ENCODE measurements at regions not wholly inside any gene's neighbourhood (a gene's known extent, or its start where the extent isn't known, plus 50 kb on each side); places are given as distances from the start of the nearest gene placed in this dataset.
"Not testable (repeated sequence)": the region's sequence is repeated elsewhere in the genome, so short reads cannot be mapped to it uniquely, and the experiment has no call there.

DNA sequence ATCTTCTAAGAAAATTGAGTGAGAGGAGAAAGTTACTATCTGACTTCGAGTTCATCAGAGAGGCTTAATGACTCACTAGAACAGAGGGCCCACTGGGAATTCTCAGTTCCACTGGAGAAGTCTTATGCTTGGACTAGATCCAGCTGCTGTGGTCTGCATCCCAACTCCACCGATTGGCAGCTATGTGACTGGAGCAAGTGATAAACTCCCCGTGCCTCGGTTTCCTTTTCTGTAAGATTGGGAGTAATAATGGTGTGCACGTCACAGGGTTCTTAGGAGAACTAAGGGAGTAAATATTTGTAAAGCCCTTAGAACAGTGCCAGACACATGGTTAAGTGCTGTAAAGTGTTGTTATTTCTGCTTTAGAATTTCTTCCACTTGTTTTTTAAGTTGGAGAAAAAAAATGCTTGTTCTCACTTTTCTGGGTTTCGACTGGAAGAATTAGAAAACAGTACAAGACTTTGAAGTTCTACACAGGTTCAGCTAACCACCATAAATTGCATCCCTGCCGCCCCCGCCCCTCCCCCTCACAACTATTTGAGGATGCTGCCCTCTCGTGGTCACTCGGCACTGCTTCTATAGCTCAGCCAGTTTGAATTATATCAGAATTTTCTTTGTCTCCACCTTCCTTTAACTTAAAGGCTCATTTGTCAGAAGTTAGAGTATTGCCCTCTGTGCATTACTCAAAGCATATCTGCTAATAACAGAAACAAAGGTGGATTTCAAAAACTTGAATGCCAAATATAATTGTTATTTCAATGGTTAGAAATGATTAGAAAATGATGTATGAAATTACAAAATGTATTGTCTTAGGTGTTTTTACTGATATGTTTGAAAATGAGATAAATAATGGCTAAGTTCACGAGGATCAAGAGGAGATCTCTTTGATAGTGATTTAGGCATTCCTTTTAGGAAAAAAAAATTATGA lies 95.0 kb upstream of the IFNGR1 start:
- FAIRE-seq = no peak

DNA sequence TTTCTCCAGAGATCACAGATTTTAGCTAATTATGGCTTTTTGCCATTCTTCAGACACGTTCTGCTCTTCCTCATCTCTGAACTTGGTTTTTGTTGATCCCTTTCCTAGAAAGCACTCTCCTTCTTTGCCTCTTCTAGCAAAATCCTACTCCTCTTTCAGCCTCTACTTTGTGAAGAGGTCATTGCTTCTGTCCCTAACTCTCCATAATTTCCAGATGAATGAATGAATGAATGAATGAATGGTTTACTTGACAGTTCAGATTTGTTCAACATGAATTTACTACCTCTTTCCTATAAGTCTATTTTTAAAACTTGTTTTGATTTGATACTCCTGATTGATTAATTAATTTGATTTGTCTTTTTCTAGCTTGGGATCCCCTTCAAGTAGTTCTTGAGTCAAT lies 94.0 kb upstream of the IFNGR1 start:
- FAIRE-seq = no peak
- DNase-seq (ENCODE audit: low spot score in 2 of 2) = no peak

More for the DNA sequence above, 95.0 kb upstream of the IFNGR1 start:
- DNase-seq (ENCODE audit: low spot score in 2 of 2) = peak in 1 of 2 donors; percentile 32

DNA sequence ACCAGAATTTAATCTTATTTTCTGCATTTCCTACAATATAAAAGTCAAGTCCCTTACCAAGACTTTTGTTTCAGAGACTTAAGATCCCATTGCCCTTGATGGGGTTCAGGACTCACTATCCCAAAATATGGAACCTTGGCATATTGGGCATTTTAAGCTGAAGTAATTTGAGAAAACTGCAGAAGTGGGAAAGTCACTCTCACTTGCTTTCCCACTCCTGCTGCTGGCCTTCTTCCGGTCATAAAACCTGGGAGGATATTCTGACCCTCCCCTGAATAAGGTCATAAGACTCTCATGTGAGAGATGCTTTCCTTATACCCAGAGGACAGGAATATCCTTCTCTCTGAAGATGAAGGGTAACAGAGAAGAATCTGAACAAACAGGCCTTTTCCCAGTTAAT lies 92.8 kb upstream of the IFNGR1 start:
- FAIRE-seq (no peak), DNase-seq (ENCODE audit: low spot score in 2 of 2) (no peak)

DNA sequence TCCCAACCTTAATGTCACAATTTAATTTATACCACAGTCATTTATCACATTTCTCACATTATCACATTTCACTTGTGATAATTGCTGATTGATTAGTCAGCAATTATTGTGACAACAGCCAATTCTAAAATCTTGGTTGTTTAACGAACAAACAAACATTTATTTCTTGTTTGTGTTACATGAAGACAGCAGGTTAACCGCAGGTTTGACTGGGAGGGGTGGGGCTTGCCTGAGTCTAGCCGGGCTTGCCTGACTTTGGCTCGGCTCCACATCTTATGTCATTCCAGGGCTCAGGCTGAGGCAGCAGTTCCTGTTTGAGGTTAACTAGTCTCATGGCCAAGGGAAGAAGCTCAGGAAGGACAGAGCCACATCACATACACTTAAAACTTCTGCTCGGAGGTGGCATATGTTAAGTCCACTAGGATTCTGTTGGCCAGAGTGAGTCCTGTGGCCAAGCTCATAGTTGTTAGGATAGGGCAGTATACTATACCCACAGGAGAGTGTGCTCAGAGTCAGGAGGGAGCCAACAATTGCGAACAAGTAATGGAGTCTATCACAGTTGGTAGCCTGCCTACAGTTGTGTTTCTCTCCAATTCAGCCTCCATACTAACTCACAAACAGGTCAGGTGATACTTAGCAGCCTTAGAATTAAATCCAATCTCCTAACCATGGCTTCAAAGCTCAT lies 90.0 kb upstream of the IFNGR1 start:
- FAIRE-seq (no peak), DNase-seq (ENCODE audit: low spot score in 2 of 2) (no peak)

DNA sequence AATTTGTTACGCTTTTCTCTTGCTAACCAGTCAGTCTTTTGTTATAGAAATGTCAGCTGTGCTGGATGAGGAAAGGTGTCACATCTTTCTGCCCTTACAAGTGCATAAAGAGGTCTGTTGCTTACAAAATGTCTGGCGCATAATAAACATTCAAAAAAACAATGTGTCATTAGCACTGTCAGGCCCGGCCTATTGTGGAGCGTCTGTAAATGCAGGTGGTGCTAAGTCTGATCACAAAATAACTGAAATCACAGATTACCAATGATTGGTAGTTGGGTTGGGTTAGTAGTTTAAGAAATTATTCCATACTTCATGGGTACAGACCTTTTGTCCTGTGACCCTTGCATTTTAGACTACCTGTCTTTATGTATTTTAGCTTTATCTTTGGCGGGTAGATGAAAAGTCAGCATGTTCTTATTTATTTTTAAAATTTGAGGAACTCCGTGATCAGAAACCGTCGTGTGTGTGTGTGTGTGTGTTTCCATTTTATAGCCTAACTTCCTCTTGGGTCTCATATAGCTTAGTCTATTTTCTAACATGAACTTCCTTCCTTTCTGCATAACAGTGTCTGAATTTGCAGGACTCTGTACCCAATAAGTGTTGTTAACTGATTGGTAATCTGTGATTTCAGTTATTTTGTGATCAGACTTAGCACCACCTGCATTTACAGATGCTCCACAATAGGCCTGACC lies 88.1 kb upstream of the IFNGR1 start:
- FAIRE-seq (no peak), DNase-seq (ENCODE audit: low spot score in 2 of 2) (no peak)

DNA sequence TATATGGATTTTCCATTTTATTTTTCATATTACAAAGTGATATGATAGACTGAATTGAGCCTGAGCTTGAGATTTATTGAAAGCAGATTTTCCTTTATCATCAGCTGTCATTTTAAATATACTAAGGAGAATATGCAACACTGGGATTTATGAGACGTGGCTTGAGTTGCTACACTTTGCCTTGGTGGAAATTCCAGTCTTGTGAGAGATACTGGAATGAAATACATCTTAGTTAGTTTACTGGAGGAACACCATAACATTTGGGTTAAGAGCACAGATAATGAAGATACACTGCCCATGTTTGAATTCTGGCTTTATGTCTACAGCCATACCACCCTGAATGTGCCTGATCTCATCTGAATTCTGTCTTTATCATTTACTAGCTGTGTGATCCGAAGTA lies 86.5 kb upstream of the IFNGR1 start:
- DNase-seq (ENCODE audit: low spot score in 2 of 2) (no peak), FAIRE-seq (no peak)

DNA sequence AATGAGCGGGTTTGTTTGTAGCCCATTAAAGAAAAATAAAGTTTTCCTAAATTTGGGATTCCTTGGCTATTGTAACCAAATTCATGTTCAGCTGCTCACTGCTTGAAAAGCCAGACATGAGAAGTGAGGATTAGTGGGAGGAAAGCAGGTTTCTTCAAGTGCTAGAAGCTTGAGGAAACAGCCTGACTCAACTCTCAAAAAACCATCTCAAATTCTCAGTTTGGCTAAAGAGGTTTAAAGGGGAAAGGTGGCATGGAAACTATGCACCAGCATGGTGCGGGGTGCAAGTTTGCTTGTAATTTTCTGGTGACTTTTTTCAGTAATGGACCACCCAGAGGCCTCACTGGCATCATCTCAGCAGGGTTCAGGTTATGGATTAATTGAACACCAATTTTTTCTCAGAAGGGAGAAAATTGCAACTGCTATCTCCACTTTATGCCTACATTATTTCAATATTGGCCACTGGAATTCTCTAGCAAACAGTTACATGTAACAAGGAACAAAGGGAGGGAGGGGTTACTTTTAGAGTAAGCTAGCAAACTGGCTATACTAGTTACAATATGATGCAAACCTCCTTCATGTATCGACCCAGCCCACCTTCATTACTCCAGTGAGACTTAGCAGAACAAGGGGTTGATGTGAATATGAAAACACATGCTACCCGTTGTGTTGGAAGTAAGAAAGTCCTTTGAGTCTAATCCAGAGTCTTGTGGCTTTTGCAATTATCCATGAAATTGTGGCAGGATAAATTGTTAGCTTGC lies 85.0 kb upstream of the IFNGR1 start:
- DNase-seq (ENCODE audit: low spot score in 2 of 2) (no peak), FAIRE-seq (no peak)

DNA sequence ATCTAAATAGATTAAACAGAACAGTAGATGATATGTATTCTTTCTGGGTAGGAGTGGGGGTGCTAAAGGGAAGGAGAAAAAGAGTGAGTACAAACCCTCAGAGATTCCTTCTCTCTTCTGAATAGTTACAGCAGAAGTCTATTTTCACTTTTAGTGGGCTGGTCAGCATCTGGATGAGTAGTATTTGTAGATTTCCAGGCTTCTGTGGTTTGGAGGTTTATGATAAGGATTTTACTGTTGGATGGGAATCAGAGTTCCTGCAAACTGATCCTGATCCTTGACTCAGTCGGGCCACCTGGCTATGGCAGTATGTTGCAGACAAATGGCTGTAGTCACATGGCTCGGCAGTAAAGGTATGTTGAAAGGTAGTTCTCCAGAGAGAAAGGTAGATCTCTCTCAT lies 84.3 kb upstream of the IFNGR1 start:
- no peak for FAIRE-seq
- no peak for DNase-seq (ENCODE audit: low spot score in 2 of 2)

DNA sequence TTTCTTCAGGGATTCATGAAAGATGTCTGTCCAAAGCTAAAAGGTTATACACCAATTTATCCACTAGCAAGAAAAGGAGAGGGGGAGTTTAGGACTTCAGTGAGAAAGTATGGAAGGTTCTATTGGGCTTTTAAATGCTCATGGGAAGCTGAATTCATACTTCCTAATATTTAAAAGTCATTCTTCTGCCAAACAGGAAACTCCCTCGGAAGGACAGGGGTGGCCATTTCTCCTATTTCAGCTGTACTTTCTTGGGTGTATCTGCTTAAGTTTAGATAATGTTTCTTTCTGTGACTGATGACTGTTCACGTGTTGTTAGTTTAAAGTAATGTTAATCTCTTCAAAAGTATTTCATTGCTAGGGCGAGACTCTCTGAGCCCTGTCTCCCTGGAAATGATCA lies 80.5 kb upstream of the IFNGR1 start:
- FAIRE-seq (no peak), DNase-seq (ENCODE audit: low spot score in 2 of 2) (no peak)

DNA sequence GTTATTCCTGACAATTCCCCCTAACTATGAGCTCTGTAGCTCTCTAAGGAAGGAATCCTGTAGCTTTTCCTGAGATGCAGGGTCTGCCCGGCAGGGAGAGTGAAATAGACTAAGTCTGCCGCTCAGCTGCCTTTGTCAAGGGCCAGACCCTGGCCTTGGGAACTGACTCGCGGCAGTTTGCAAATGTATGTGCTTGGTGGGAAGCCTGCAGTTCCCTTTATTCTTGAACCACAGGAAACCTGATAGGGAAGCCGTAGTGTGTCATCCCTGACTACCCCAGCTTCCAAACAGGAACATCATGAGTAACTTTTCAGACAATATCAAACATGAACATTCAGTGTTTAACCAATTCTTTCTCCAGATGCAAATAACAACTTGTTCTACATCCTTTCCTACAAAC lies 78.7 kb upstream of the IFNGR1 start:
- DNase-seq (ENCODE audit: low spot score in 2 of 2) (no peak), FAIRE-seq (no peak)

DNA sequence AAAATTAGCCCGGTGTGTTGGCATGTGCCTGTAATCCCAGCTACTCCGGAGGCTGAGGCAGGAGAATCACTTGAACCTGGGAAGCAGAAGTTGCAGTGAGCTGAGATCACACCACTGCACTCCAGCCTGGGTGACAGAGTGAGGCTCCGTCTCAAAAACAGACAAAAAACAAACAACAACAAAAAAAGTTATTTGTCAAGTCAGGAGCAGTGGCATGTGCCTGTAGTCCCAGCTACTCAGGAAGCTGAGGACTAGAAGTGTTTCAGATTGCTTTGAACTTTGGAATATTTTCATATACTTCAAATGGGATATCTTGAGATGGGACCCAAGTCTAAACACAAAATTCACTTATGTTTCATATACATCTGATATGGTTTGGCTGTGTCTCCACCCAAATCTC lies 73.1 kb upstream of the IFNGR1 start:
- DNase-seq (ENCODE audit: low spot score in 2 of 2); FAIRE-seq: not testable (repeated sequence)

DNA sequence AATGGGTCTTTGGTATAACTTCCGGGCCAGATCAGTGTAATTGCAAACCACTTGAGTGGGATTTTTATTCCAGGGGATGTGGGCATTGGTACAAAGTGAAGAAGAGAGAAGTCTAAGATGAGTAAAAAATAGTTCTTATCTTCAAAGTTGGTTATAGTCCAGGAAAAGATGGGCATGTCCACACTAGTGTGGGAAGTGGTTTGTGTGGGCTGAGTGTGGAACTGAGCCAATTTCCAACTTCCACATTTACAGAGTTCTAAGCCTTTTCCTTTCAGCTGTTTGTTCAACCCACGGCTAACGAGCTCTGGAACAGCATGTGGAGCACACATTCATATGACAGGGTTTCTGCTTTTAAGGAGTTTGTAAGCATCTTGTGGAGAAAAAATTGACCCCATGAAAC lies 72.3 kb upstream of the IFNGR1 start:
- DNase-seq (ENCODE audit: low spot score in 2 of 2) (no peak), FAIRE-seq (no peak)

DNA sequence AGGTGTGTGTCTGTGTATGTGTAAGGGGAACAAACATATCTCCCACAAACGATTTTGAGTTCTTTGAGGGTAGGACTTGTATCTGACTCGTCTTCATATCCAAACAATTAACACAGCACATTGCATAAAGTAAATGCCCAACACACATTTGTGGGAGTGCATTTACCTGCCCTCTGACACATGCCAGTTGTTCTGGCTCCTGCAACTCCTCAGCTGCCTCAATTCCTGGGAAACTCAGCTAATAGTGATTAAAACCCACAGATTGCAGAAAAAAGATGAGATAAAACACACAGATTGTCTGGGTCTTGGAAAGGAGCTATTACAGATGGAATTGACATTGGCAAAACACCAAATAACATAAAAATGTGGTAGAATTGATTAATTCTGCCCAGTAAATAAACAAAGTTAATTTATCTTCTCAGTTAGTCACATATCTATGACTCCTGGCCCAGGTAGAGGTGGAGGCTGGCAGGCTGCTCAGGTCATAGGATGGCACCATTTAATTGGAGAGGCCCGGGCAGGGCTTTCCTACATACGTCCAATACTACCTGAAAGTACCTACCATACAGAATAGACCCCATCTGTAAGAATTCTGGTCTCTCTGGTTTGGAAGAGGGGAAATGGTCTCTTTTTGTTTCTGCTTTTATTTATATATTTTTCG lies 71.5 kb upstream of the IFNGR1 start:
- no peak for FAIRE-seq

DNA sequence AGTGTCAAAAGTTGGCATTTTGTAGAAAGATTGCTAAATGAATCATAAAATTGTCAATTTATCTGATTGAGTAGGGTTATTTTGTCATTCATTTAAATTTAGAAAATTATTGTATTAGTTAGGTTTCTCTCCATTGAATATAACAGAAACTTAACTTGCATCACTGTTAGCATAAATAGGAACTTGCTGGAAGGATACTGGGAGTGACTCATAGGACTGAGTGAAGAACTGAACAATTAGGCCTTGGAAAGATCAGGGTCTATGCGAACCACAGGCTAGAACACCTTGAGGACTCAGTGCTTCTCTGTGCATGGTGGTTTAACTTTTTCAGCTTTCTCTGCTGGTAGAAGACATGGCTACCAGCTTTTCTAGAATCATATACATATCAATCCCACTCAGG lies 67.7 kb upstream of the IFNGR1 start:
- no peak for DNase-seq (ENCODE audit: low spot score in 2 of 2)
- FAIRE-seq = no peak

More for the DNA sequence above, 71.5 kb upstream of the IFNGR1 start:
- no peak for DNase-seq (ENCODE audit: low spot score in 2 of 2)

DNA sequence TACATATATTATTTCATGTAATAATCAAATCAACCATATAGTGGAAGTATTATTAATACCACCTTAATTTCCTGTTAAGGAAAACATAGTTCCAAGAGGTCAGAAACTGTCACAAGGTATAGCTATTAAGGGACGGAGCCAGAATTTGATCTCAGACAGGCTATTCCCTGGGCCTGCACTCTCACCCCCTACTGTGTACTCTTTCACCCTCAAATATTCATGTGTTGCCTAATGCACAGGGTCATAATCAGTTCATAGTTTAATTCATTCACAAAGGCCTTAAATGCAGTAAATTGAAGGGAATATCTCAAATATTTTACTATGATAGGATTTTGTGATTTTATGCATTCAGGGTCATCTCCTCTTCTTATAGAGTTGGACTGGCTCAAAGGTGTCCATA lies 67.2 kb upstream of the IFNGR1 start:
- no peak for DNase-seq (ENCODE audit: low spot score in 2 of 2)
- no peak for FAIRE-seq

DNA sequence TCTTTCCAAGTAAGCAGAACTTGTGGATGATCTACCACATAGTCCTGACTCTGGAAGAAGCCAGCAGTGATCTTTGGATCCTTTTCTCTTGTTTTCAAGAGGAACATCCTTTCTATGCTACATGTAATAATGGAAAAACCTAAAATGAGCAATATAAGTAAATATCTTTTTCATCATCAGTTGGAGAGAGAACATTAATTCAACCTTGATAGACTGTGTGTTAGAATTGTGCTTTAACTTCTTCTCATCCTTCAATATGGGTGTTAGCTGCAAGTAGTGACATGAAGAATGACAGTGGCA lies 65.6 kb upstream of the IFNGR1 start:
- FAIRE-seq = no peak

DNA sequence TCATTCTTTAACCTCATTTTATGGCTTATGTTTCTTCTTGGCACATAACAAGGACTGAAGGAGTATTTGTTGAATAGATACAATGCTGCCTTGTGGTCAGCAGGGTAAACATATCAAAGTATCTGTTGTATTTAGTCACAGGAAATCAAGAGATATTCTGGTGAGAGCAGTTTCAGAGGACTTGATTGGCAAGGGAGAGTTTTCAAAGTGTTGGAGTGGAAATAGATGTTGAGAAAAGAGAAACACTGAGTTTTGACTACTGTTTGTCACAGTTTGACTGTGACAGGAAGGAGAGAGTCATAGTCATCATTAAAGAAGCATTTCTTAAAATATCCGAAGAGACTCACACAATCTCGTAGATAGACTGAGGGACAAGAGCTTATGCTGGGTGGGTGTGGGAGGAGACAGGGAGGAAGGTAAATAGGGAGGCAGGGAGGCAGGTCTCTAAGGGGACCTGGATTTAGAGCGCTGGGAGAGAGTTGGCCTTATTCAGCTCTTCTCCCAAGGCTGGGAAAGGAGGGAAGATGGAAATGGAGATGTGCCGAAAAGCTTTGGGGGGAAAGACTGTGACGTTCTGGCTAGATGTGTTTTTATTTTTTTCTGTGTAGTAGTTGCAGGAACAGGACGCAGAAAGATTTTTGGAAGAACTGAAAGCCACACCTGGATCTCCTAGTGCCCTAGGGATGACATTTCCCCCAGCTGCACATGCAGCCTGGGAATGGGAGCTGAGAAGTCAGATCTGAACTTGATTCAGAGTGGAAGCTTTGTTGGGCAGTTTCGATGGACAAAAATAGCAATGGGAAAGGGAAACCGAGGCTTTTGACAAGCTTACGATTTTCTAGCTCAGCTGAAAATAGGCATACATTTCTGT lies 65.0 kb upstream of the IFNGR1 start:
- no peak for DNase-seq (ENCODE audit: low spot score in 2 of 2)
- FAIRE-seq = no peak

More for the DNA sequence above, 65.6 kb upstream of the IFNGR1 start:
- no peak for DNase-seq (ENCODE audit: low spot score in 2 of 2)

DNA sequence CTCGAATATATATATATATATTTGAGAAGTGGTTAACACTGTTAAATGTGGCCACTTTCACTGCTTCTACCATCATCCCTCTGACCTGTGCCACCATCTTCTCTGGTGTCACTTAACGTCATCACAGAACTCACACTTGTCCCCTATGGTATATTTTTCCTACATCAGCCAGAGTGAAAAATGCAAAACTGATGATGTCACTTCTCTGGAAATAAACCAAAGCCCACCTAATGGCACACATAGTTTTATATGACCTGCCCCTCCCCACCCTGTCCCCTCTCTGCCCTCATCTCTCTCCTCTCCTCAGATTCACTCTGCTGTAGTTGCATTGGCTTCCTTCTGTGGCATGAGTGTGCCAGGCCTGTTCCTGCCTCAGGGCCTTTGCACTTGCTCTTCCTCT lies 63.9 kb upstream of the IFNGR1 start:
- FAIRE-seq (no peak), DNase-seq (ENCODE audit: low spot score in 2 of 2) (no peak)

DNA sequence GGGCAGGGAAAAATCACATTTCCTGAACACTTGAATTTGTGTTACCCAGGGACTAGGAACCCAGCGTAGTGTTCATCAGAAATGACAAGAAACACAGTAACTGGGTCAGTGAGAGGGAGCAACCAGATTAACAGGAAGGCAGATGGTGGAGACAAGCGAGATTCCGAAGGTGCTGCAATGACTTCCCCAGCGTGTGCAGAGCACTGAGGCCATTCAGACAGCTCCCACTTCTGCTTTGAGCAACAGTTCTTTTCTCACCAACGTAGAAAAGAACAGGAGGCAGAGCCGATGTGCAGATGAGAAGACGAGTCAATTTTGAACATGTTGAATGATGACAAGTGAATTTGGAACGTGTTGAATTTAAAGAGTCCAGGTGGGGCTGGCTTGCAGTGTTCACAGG lies 63.1 kb upstream of the IFNGR1 start:
- FAIRE-seq (no peak), DNase-seq (ENCODE audit: low spot score in 2 of 2) (no peak)
